ENCODE measurements at regions not wholly inside any gene's neighbourhood (a gene's known extent, or its start where the extent isn't known, plus 50 kb on each side); places are given as distances from the start of the nearest gene placed in this dataset.
"Not testable (repeated sequence)": the region's sequence is repeated elsewhere in the genome, so short reads cannot be mapped to it uniquely, and the experiment has no call there.

DNA sequence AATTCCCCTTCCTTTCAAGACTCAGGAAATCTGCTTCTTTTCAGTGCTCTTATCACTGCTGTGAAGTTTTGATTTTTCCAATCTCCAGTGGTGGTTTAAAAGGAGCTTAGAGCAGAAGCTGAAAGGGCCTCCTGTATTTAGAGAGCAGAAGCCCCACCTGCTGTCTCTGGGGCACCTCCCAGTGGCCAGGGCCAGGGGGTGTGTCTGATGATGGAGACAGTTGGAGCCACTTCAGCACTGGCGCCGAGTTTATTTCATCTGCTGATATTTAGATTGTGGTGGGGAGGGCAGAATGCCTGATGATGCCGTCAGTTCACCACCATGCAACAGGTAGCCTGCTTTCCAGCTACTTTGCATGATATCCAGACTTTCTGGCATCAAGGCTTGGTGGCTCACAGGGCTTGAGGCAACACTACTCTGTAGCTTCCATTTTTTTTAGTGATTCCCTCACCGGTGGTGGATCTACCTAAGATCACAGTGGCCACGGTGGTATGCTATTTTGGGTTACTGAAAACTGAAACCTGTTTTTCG is 371.9 kb downstream of the KCNRG start:
- no peak for DNase-seq (ENCODE audit: low read depth)

DNA sequence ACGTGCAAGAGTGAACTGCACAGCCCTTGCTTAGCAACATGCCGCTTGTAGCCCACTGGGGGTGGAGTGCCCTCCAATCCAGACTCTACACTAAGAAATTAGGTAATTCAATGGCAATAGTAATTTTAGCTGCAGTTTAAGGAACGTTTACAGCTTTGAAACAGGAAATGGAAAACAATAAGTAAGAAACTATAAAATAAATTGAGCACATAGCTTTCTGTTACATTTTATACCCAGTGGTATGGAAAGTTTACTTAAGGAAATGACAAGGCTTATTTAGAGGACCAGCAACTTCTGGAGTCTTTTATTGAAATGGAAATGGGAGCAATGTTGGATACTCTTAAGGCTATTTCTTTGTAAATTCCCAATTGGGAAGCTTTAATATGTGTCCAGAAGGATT is 373.2 kb downstream of the KCNRG start:
- DNase-seq (ENCODE audit: low read depth) = no peak

DNA sequence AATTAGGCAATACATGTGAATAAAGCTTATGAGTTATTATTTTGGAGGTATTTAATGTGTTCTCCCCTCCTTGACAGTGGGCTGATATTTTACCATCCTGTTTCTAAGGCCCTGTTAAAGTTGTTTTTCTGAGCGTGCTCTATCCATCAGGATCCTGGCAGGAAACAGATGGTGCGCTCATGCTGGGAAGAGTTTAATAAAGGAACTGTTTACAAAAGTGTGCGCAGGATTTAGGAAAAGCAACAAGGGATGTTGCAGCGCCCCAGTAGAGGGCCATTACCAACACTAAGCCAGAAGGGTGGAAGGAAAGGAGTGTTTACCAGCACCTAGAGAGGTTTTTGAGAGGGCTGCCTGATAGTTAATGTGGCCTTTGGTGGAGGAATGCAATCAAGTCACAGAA is 374.5 kb downstream of the KCNRG start:
- no peak for DNase-seq (ENCODE audit: low read depth)

DNA sequence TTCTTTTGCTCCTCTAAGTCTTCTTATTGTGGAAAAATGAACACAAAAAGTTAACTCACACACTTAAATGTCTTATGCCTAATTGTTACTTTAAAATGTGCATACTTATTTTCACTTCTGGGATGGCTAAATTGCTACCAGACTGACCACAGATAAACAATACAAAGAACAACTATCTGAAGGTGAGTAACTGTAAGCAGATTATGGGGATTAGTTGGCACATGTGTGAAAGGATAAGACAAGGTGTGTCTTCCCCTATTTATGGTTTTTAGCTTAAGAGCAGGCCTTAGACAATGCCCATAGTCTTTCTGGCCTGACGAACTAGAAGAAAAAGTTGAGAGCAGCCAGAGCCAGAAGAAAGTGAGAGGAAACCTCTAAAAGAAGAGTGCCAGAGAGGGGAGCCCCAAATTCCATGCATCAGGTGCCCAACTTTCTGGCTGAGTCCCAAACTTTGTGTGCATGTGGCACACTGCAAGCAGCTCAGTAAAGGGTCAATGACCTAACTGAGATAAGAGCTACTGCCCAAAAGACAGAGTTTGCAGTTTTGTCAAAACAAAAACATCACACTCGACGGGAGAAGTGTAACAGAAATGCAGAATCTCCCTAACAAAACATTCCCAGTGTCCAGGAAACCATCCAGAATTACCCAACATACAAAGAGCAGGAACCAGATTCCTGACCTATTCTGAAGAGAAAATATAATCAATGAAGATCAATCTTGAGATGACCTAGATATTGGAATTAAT is 375.4 kb downstream of the KCNRG start:
- DNase-seq (ENCODE audit: low read depth) = no peak

DNA sequence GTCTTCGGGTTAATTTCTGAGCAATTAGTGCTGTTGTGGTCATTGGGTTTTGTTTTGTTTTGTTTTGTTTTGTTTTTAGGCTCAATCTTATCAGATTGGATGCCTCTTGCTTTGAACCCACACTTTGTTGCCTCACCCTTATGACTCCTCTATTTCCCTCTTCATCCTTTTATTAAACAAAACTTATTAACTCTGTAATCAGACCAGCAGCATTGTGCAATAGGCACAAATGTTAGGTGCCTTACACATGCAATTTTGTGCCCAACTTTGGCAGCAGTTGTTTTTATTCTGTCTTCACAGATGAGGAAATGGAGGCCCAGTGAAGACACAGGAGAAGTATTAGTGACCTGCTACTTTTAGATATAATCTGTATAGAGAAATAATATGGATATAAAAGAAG is 377.7 kb downstream of the KCNRG start:
- no peak for DNase-seq (ENCODE audit: low read depth)

DNA sequence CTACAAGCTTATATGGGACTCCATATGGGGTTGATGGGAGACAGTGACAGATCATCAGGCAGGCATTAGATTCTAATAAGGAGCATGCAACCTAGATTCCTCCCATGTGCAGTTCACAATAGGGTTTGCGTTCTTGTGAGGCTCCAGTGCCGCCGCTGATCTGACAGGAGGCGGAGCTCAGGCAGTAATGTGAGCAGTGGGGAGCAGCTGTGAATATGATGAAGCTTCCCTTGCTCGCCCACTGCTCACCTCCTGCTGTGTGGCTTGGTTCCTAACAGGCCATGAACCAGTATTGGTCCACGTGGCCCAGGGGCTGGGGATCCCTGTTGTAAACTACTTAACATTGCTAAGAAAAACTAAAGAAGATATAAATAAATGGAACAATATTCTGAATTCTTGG is 378.4 kb downstream of the KCNRG start:
- DNase-seq (ENCODE audit: low read depth) = no peak

DNA sequence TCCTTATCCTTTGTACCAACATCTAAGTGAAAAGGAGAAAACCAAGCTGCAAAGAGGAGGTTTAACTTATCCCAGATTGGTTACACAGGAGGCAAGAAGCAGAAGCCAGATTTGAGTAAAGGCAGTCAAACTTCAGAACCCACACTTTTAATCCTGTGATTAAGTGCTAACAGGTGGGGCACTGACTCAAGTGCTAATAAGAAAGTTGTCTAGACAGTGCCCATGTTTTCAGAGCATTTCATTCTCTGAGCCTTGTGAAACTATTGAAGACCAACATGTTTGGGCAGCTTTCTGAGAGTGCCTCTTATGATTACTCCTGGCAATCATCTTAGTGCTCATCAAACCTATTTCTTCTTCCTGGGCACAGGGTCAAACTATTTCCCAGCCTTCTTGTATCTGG is 380.8 kb downstream of the KCNRG start:
- DNase-seq (ENCODE audit: low read depth) = no peak

DNA sequence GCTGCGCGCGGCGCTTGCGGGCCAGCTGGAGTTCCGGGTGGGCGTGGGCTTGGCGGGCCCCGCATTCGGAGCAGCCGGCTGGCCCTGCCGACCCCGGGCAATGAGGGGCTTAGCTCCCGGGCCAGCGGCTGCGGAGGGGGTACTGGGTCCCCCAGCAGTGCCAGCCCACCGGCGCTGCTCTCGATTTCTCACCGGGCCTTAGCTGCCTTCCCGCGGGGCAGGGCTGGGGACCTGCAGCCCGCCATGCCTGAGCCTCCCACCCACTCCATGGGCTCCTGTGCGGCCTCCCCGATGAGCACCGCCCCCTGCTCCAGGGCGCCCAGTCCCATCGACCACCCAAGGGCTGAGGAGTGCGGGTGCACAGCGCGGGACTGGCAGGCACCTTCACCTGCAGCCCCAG is 381.4 kb downstream of the KCNRG start:
- DNase-seq (ENCODE audit: low read depth) = not testable (repeated sequence)

DNA sequence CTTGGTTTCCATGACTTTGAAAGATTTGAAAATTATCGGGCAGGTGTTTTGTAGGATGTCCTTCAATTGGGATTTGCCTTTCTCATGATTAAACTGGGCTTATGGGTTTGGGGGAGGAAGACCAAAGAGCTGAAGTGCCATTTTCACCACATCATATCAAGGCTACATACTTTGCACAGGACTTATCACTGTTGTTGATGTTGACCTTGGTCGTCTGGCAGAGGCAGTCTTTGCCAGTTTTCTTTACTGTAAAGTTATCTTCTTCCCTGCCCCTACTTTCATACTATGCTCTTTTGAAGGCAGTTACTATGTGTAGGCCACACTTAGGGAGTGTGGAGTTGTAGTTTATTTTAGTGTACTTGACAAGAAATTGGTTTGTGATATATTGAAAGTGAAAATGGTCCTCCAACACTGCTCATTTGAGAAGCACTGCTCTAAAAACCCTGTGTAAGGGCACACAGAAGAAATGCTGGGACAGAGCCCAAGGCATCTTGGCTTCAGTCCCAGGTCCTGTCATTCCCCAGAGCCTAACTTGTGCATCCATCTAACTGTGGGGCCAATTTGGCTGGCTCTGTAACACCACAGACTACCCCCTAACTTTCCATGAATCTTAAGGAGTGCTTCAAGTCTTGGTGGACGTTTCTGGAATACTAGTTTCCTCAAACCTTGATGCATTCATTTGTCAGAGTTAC is 384.9 kb downstream of the KCNRG start:
- no peak for DNase-seq (ENCODE audit: low read depth)

DNA sequence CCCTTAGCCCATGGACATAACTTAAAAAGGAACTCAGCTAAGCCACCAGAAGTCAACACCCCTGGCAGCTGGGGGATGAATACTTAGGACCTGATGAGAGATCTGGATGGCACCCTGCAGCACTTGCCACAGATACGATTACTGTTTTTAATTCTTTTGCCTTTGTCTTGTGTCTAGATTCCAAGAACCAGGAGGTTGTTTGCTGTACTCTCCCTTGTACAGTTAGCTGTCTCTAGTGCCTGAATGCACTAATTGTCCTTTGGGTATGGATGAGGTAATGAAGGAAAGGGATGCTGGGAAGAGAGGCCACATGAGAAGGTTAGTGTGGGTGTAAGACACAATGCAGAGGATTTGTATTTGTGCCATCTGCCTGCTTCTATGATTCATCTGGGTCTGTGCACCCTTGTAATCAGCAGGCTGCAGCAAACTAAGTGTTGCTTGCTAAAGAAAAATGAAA is 385.8 kb downstream of the KCNRG start:
- no peak for DNase-seq (ENCODE audit: low read depth)

DNA sequence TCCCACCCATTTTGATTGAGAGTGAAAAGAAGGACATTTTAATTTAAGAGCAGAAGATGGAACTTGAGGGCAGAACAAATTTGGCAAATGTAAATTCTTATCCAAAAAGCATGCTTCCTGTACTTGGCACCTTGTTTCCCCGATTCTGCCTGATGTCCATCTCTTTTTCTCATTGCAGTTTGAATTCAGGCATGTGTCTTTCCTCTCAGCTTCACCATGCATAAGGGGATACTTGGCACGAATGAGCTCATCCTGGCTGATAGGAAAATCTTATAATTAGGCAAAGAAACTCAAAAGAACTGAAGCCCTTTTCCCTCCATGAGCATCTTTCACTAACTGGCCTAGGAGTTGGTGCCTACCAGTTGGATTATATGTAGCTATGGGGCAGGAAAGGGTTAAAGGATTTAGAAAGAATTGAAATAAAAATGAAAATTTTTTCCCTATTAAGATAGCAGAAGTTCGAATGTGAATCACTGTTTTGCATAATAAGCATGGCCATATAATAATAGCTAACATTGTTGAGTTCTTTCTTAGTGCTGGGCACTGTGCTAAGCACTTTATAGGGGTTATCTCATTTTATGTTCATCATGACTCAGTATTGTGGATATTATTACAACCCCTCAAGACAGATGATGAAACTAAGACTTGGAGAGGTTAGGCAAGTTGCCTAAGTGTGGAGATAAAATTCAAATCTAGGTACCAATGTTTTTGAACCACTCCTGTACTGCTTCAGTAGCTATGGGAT is 386.6 kb downstream of the KCNRG start:
- DNase-seq (ENCODE audit: low read depth) = no peak

DNA sequence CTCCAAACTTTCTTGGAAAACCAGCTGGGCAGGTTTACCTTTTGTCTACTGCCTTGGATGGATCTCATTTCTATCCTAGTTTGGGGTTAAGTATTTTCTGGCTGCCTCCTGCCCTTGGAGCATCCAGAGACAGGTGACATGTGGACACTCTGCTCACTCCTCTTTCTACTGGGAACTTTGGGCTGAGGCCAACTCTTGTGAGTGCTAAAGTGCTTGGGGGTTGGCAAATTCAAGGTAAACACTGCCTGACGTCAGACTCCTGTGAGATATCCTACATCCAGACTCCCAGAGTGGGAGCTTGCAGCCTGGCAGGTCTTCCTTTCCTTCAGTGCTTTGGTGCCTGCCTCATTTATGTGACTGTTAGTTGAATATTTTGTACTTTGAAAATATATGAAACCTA is 388.1 kb downstream of the KCNRG start:
- no peak for DNase-seq (ENCODE audit: low read depth)

DNA sequence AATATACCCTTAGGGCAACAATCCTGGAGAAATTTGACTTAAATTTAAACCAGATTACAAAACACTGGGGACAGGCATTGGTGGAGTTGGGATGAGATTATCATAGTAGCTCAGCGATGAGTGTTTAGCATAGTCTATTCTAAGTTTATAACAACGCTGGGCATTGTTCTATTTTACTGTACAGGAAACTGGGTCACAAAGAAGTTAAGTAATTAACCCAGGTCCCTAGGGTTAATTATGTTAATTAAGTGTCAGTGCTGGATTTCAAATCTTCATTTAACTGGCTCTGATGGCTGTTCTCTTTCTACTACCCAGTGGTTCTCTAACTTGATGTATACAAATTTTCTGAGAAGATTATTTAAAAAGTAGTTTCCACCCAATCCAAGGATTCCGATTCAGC is 388.9 kb downstream of the KCNRG start:
- no peak for DNase-seq (ENCODE audit: low read depth)

DNA sequence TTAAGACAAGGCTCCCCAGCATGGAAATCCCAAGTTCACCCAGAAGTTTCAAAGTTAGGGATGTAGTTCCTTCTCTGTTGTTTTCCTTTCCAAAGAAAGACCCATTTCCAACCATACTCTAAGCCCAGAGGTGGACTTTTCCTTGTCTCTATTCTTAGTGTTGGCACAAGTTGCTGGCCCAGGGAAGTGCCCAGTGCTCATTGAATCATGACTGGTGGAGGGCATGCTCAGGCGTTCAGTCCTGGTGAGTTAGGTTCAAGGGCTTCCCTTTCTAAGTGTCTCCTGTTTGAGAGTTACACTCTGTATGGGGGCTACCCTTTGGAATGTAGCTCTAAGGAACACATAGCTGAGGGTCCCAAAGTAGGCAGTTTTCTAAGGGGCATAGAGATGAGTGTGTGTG is 389.5 kb downstream of the KCNRG start:
- no peak for DNase-seq (ENCODE audit: low read depth)

DNA sequence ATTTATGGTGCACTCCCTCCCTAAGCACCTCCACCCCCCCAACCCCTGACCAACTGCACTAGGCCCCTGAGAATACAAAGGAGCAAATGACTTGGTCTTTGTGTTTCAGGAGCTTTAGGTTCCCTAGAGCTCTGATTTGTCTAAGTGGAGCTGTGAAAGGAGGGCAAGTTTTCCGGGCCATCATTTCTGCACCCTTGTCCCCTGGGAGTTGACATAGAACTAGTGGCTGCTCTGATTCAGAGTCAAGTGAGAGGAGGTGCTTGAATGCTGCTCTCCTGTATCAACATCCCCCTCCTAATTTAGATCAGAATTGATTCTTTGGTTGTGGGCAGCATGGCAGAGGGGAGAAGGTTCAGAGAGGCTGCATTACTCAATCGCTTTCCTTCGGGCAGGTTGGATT is 391.6 kb downstream of the KCNRG start:
- DNase-seq (ENCODE audit: low read depth) = no peak

DNA sequence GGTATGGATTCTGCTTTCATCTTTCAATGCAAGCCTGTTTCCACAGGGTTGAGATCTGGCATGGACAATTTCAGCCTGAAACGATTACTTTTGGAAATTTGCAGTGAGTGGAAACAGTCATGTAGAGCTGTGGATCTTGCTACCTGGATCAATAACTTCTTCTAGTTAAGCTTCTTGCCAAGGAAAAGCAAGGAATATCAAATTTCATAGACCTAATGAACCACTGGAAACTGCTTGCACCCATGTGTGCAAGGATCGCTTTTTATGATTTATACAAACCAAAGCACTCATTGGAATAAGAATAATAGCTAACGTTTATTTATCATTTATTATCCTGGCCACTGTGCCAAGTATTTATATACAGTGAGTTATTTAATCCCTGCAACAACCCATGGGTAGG is 392.8 kb downstream of the KCNRG start:
- no peak for DNase-seq (ENCODE audit: low read depth)

DNA sequence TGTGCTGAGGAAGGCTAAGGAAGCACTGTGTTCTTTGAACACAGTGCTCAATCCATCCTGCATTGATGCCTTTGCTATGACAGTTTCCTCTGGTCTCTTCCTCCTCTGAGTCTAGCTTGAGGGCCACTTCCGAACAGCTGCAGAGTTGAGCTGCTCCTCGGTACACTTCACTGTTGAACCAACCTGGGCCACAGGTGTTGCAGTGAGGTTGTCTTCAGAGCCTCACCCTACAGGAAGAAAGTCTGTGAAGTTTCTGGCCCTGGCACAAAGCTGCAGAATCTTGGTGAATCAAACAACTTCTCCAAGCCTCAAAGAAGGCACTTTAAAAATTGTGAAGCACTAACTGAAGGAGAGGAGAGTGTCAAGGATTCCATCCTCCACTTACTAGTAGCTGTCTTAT is 394.0 kb downstream of the KCNRG start:
- DNase-seq (ENCODE audit: low read depth) = no peak

DNA sequence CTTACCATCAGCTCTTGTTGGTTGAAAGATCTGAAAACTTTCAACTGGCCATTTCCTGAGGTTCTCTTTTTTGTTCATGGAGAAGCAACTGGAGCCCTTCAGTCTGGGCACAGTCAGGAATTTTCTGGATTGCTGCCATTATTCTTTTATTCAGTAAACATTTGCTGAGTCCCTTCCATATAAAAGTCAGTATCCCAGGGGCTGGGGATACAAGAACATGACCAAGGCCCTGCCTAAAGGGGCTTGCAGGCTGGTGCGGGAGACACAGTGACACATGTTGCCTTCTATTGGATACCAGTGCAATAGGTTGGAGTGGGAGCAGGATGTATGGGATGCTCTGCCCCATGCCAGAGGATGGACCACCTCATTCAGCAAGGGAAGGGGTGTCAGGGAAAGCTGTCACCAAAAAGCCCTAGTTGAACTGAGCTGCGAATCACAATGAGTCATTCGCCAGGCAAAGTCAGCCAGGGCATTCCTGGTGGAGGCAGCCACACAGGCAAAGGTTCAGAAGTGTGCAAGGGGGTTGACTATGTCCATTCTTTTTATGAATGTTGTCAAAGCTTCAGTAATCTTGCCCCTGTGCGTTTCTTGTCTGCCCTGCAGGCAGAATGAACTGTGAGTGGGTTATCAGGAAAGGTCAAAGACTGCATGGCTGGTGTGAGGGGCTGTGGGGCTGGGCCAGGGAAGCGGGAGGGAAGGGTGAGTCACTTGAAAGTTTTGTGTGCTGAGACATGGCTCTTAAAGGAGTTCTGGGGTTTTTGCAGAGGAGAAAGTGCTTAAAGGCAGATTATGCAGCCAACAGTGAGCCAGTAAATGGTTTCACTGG is 395.9 kb downstream of the KCNRG start:
- DNase-seq (ENCODE audit: low read depth) = no peak

DNA sequence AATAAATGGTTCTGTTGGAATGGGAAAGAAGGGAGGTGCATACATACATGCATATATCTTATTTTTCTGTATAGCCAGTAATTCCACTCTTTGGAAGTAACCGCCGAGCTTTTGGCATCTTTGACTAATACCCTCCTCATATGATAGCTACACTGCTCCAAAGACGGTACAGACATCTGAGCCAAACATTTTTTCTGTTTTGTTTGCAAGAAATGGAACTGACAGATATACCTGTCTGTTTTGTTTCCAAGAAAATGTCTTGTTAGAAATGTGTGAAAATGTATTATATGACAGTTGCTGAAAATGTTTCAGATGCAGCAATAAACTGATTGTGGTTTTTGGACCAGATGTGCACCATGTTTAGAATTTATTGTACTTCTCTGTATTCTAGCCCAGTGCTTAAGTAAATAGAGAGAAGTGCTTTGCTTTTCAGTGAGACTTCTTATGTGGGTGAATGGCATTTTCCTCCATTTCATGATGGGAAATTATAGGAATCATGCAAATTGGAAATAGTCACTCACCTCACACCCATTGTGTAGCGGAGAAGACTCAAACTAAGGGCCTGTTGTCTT is 396.9 kb downstream of the KCNRG start:
- DNase-seq (ENCODE audit: low read depth) = no peak

DNA sequence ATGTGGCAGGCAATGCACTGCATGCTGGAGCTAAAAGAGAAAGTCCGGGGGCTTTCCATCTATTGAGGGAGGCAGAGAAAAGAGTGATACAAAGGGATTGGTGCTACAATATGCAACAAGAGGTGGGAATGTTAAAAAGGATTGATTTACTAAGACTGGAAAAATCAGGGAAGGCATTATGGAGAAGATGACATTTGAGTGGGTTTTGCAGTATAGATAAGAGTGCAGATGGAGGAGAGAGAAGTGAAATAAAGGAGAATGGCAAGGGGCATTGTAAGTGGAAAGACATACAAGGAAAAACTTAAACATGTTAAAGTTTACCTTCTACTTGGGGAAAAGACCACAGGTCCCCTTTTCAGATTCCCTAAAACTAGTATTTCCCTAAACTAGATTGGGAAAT is 399.4 kb downstream of the KCNRG start:
- no peak for DNase-seq (ENCODE audit: low read depth)

DNA sequence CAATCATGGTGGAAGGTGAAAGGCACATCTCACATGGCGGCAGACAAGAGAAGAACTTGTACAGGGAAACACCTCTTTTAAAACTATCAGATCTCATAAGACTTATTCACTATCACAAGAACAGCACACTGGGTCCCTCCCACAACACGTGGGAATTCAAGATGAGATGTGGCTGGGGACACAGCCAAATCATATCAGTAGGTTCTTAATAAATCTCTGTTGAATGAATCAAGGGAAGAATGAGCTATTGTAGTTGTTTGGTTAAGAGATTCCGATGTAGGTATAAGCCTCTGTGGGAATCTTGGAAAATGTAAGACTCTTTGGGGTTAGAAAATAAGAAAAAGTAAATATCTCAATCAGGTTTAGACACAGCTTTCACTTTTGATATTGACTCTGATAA is 400.2 kb downstream of the KCNRG start:
- DNase-seq (ENCODE audit: low read depth) = no peak

DNA sequence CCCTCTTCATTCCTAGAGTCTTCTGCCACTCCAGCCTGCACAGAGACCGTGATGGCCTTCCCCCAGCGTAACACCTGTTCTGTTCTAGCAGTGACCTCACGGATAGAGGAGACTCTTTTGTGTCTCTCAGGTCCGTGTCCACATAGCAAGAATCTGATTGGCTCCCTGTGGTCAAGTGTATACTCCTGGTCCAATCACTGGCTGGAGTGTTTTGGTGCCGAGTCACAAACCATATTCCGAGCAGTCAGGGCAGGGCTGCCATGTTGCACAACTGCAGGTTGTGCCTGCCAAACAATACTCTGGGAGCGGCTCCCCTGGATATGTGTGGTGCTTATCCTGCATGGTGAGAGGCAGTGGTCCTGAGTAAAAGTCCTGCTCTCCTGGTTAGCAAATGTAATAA is 402.4 kb downstream of the KCNRG start:
- DNase-seq (ENCODE audit: low read depth) = no peak

All from stimulated activated CD8-positive, alpha-beta memory T cell treated with anti-CD3 and anti-CD28 coated beads, Interleukin-12 subunit alpha, Interleukin-12 subunit beta, amount 100 ng/mL, for 4 hours (primary cell).